ENCODE measurements at regions not wholly inside any gene's neighbourhood (a gene's known extent, or its start where the extent isn't known, plus 50 kb on each side); places are given as distances from the start of the nearest gene placed in this dataset.

DNA sequence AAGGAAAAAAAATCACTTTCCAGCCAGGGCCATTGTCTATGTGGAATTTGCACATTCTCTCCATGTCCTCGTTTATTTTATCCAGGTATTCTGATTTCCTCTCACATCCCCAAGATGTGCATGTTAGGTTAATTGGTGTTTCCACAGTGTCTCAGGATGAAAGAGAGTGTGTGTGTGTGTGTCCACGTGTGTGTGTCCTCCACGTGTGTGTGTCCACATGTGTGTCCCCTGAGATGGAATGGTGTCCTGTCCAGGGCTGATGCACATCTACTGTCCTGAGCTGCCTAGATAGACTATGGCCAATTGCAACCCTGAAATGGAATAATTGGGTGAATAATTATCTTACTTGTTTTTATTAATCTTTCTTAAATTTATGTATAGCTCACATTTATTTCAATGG is 2436.5 kb downstream of the PCDH9 start:
- Histone ChIP-seq H3K9me3 (ENCODE audit: severe bottlenecking) (no peaks in the 10 kb centered on the region), H3K4me3 (ENCODE audit: low read depth, low read length) (no peak overlapping the region), H3K36me3 (no peaks in the 10 kb centered on the region), H3K27me3 (ENCODE audit: insufficient read depth, low read depth, severe bottlenecking) (no peaks in the 10 kb centered on the region), H3K27ac (no peak overlapping the region)
- DNase-seq, result no peak
- TF ChIP-seq, protein P1, sequence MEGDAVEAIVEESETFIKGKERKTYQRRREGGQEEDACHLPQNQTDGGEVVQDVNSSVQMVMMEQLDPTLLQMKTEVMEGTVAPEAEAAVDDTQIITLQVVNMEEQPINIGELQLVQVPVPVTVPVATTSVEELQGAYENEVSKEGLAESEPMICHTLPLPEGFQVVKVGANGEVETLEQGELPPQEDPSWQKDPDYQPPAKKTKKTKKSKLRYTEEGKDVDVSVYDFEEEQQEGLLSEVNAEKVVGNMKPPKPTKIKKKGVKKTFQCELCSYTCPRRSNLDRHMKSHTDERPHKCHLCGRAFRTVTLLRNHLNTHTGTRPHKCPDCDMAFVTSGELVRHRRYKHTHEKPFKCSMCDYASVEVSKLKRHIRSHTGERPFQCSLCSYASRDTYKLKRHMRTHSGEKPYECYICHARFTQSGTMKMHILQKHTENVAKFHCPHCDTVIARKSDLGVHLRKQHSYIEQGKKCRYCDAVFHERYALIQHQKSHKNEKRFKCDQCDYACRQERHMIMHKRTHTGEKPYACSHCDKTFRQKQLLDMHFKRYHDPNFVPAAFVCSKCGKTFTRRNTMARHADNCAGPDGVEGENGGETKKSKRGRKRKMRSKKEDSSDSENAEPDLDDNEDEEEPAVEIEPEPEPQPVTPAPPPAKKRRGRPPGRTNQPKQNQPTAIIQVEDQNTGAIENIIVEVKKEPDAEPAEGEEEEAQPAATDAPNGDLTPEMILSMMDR (IDR thresholded peaks at IDR 0.05; ENCODE audit: low read depth, low read length), result no peak

DNA sequence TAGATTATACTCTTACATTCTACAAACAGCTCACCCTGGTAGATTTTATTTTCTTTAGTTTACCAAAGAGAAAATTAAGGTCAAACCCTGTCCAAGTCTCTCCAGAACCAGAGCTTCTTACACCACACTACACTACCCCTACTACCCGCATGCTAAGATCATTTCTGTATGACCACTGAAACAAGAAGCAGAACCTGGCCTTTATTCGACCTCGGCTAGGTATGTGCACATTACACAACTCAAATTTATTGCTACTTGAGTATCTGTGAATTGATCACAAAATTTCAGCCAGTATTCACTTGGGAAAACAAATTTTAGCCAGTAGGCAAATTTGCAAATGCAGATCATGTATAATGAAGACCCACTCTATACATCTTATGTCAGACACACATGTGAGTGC is 2437.0 kb downstream of the PCDH9 start:
- no peaks in the 10 kb centered on the region for H3K36me3 ChIP-seq
- H3K27me3 ChIP-seq (ENCODE audit: insufficient read depth, low read depth, severe bottlenecking), result no peaks in the 10 kb centered on the region
- no peak for DNase-seq
- no peak overlapping the region for H3K27ac ChIP-seq
- no peaks in the 10 kb centered on the region for H3K9me3 ChIP-seq (ENCODE audit: severe bottlenecking)
- no peak overlapping the region for H3K4me3 ChIP-seq (ENCODE audit: low read depth, low read length)
- TF ChIP-seq, protein P1 (IDR thresholded peaks at IDR 0.05; ENCODE audit: low read depth, low read length), result no peak

DNA sequence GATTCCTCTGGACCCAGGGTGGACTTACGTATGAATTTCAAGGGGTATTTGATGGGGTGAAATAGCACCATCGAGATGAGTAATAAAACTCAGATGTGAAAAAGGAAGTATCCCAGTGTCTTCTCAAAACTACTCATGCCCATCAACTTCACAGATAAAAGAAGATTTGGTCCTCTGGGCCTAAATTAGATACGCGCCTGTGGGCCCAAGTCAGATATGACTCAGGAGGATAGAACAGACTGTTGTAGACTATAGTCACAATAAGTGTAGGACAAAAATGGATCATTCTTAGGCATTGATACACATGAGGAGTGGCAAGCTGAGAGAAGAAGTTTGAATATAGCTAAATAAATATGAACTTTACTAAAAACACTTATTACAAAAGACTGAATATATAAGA is 2438.8 kb downstream of the PCDH9 start:
- Histone ChIP-seq H3K9me3 (ENCODE audit: severe bottlenecking) (no peaks in the 10 kb centered on the region), H3K27me3 (ENCODE audit: insufficient read depth, low read depth, severe bottlenecking) (no peaks in the 10 kb centered on the region), H3K27ac (no peak overlapping the region), H3K36me3 (no peaks in the 10 kb centered on the region), H3K4me3 (ENCODE audit: low read depth, low read length) (no peak overlapping the region)
- TF ChIP-seq, protein P1 (IDR thresholded peaks at IDR 0.05; ENCODE audit: low read depth, low read length), result no peak
- DNase-seq, result no peak

DNA sequence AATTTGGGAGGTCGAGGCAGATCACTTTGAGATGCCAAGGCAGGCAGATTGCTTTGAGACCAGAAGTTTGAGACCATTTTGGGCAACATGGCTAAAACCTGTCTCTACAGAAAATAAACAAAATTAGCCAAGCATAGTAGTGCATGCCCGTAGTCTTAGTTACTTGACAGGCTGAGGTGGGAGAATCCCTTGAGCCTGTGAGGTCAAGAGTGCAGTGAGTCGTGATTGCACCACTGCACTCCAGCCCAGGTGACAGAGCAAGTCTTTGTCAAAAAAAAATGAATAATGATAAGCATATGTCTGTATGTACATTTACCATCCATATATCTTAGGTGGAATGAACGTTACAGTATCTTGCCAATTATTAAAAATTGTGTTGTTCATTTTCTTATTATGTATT is 2447.7 kb downstream of the PCDH9 start:
- no peak overlapping the region for H3K4me3 ChIP-seq (ENCODE audit: low read depth, low read length)
- no peak for DNase-seq
- H3K36me3 ChIP-seq, result no peaks in the 10 kb centered on the region
- no peaks in the 10 kb centered on the region for H3K27me3 ChIP-seq (ENCODE audit: insufficient read depth, low read depth, severe bottlenecking)
- H3K9me3 ChIP-seq (ENCODE audit: severe bottlenecking), result no peaks in the 10 kb centered on the region
- TF ChIP-seq, protein P1 (IDR thresholded peaks at IDR 0.05; ENCODE audit: low read depth, low read length), result no peak
- H3K27ac ChIP-seq, result no peak overlapping the region

DNA sequence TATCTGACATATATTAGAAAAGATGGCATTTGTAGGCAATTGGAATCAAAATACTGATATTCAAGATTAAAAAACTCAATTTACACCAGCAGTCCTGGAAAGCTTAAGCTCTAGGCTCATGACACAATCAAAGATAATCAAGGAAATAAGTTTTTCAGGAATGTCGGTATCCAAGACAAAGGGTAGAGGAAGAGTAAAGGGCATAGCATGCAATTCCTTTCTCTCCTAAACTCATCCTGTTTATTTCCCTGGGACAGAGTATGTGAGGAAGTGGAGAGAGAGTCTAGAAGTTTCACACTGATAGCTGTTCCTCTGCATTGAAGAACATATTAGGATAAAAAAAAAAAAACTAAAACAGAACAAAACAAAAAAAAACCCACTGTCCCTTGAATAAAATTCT is 2452.1 kb downstream of the PCDH9 start:
- TF ChIP-seq, protein P1 (IDR thresholded peaks at IDR 0.05; ENCODE audit: low read depth, low read length), result no peak
- no peak overlapping the region for H3K27ac ChIP-seq
- H3K9me3 ChIP-seq (ENCODE audit: severe bottlenecking), result no peaks in the 10 kb centered on the region
- no peaks in the 10 kb centered on the region for H3K27me3 ChIP-seq (ENCODE audit: insufficient read depth, low read depth, severe bottlenecking)
- no peak for DNase-seq
- H3K36me3 ChIP-seq, result no peaks in the 10 kb centered on the region
- H3K4me3 ChIP-seq (ENCODE audit: low read depth, low read length), result no peak overlapping the region

DNA sequence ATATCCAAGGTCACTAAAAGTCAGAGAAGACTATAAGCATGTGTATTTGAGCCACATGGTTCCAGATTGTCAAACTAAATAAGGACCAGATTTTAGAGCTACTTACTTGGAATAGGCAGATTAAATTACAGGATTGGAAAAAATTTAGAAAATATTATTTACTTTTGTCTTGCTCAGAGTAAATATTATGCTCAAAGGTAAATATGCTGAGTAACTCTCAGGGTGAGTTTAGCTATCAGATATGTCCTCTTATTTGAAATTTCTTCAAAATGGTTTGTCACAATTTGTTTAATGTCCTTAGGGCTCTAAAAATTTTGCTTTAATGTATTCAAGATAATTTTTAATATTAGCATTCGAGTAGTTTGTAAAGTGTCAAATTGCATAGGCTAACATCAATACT is 2455.2 kb downstream of the PCDH9 start:
- no peak for DNase-seq
- Histone ChIP-seq H3K4me3 (ENCODE audit: low read depth, low read length) (no peak overlapping the region), H3K9me3 (ENCODE audit: severe bottlenecking) (no peaks in the 10 kb centered on the region), H3K36me3 (no peaks in the 10 kb centered on the region), H3K27ac (no peak overlapping the region), H3K27me3 (ENCODE audit: insufficient read depth, low read depth, severe bottlenecking) (no peaks in the 10 kb centered on the region)
- TF ChIP-seq, protein P1 (IDR thresholded peaks at IDR 0.05; ENCODE audit: low read depth, low read length), result no peak
